Smooth muscle cell (in vitro differentiated cells): ENCODE measurements at regions not wholly inside any gene's neighbourhood (a gene's known extent, or its start where the extent isn't known, plus 50 kb on each side); places are given as distances from the start of the nearest gene placed in this dataset.

Experiments
- DNase-seq: peaks from one replicate; lab custom pipeline; 2025; ENCODE audit not compliant: unreplicated experiment; lab: John Stamatoyannopoulos, UW
- H2AFZ ChIP-seq: fragments of 200-600 bp; sonication (generic); 2 replicates; pipeline ENCODE4 v1.6.0; 2016; ENCODE audit warnings: antibody characterized with exemption, low read depth, mild to moderate bottlenecking
- H3F3A ChIP-seq: fragments of 200-600 bp; sonication (generic); 2 replicates; pipeline ENCODE4 v1.6.0; 2017; ENCODE audit warnings: antibody characterized with exemption, low read depth
- H3K27ac ChIP-seq: fragments of 200-600 bp; sonication (generic); 2 replicates; pipeline ENCODE4 v1.5.1; 2016; ENCODE audit warnings: low read depth, mild to moderate bottlenecking
- H3K27me3 ChIP-seq: fragments of 200-600 bp; sonication (generic); 2 replicates; pipeline ENCODE4 v1.6.1; 2016; ENCODE audit warnings: low read depth, mild to moderate bottlenecking
- H3K36me3 ChIP-seq: fragments of 200-600 bp; sonication (generic); 2 replicates; pipeline ENCODE4 v1.5.1; 2016; ENCODE audit warnings: low read depth
- H3K4me1 ChIP-seq: fragments of 200-600 bp; sonication (generic); 2 replicates; pipeline ENCODE4 v1.5.1; 2016; ENCODE audit warnings: low read depth
- H3K4me2 ChIP-seq: fragments of 200-600 bp; sonication (generic); 2 replicates; pipeline ENCODE4 v1.6.0; 2016; ENCODE audit warnings: mild to moderate bottlenecking
- H3K4me3 ChIP-seq: fragments of 200-600 bp; sonication (generic); 2 replicates; pipeline ENCODE4 v1.5.1; 2016; ENCODE audit warnings: mild to moderate bottlenecking
- H3K79me2 ChIP-seq: fragments of 200-600 bp; sonication (generic); 2 replicates; pipeline ENCODE4 v1.6.0; 2016; ENCODE audit warnings: low read depth, mild to moderate bottlenecking
- H3K9ac ChIP-seq: fragments of 200-600 bp; sonication (generic); 2 replicates; pipeline ENCODE4 v1.6.0; 2016; ENCODE audit warnings: low read depth
- H3K9me3 ChIP-seq: fragments of 200-600 bp; sonication (generic); replicated peaks from 2 replicates; pipeline ENCODE4 v1.5.1; 2016; ENCODE audit warnings: low read depth
- H4K20me1 ChIP-seq: fragments of 200-600 bp; sonication (generic); 2 replicates; pipeline ENCODE4 v1.6.0; 2016; ENCODE audit warnings: low read depth
- WGBS: methylation state at CpG from one replicate; pipeline ENCODE4 v1.1.7; 2016; ENCODE audit warnings: low lambda C conversion rate; 5-methylcytosine and 5-hydroxymethylcytosine counted together
- TF ChIP-seq, protein P1 (sequence below): fragments of 200-600 bp; sonication (generic); IDR thresholded peaks from 2 replicates; pipeline ENCODE4 v1.5.1; 2017; ENCODE audit warnings: borderline replicate concordance, mild to moderate bottlenecking, antibody characterized with exemption; ENCODE audit not compliant: insufficient read depth, poor library complexity, severe bottlenecking

DNA sequence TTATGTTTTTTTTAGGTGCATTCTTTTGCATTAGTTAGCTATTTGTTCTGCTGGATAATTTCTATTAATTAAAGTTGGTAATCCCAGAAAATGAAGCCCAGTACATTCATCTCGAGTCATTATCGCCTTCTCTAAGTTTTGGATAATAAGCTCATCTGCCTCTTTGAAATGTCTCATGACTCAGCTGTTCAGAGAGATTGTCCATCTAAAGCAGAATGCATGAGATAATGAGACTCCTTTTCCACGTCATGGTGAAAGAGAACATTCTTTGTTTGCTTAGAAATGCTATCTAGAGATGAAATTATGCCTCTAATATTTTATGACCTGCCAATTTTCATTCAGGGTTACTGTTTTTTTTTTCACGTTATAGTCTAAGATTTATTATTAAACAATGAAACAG is 374.7 kb upstream of the GOLIM4 start:
- TF ChIP-seq, protein P1, sequence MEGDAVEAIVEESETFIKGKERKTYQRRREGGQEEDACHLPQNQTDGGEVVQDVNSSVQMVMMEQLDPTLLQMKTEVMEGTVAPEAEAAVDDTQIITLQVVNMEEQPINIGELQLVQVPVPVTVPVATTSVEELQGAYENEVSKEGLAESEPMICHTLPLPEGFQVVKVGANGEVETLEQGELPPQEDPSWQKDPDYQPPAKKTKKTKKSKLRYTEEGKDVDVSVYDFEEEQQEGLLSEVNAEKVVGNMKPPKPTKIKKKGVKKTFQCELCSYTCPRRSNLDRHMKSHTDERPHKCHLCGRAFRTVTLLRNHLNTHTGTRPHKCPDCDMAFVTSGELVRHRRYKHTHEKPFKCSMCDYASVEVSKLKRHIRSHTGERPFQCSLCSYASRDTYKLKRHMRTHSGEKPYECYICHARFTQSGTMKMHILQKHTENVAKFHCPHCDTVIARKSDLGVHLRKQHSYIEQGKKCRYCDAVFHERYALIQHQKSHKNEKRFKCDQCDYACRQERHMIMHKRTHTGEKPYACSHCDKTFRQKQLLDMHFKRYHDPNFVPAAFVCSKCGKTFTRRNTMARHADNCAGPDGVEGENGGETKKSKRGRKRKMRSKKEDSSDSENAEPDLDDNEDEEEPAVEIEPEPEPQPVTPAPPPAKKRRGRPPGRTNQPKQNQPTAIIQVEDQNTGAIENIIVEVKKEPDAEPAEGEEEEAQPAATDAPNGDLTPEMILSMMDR: no peak
- H3F3A ChIP-seq: no peaks in the 10 kb centered on the region

DNA sequence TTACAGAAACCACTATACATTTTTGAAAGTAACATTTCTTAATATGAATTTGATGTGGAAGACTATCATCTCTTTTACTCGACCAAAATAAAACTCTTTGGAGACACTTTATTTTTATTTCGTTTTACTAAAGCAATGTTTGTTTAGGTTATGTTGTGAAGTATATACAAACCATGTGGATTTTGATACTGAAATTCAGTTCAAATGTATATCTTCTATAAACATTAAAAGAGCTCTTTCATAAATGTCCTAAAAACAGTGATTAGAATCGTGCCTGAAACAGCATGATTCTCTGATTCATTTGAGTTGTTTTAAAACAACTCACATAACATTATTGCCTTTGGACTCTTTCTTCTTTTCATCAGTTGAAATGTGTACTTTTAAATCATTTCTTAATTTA is 373.7 kb upstream of the GOLIM4 start:
- H3K4me1 ChIP-seq: peaks cover 5% of the 10 kb centered on the region
- WGBS: 64% methylated on average over 3 of the region's 3 CpGs
- no peak overlapping the region for H3K4me3 ChIP-seq
- no peaks in the 10 kb centered on the region for H3K27me3 ChIP-seq
- TF ChIP-seq, protein P1: no peak
- no peaks in the 10 kb centered on the region for H3K79me2 ChIP-seq
- no peak overlapping the region for H3K27ac ChIP-seq
- H3K36me3 ChIP-seq: no peaks in the 10 kb centered on the region
- no peak overlapping the region for H3K9ac ChIP-seq
- H3F3A ChIP-seq: no peaks in the 10 kb centered on the region
- no peak overlapping the region for H3K4me2 ChIP-seq
- H3K9me3 ChIP-seq: no peaks in the 10 kb centered on the region
- no peaks in the 10 kb centered on the region for H4K20me1 ChIP-seq
- DNase-seq: no peak
- no peak overlapping the region for H2AFZ ChIP-seq

More for the DNA sequence above, 374.7 kb upstream of the GOLIM4 start:
- Histone ChIP-seq H2AFZ (no peak overlapping the region), H3K36me3 (no peaks in the 10 kb centered on the region), H3K27ac (no peak overlapping the region), H3K9ac (no peak overlapping the region), H3K27me3 (no peaks in the 10 kb centered on the region), H3K4me1 (peaks cover 5% of the 10 kb centered on the region), H3K9me3 (no peaks in the 10 kb centered on the region), H4K20me1 (no peaks in the 10 kb centered on the region), H3K4me3 (no peak overlapping the region), H3K4me2 (no peak overlapping the region), H3K79me2 (no peaks in the 10 kb centered on the region)
- WGBS: 39% methylated on average over 4 of the region's 4 CpGs
- no peak for DNase-seq

DNA sequence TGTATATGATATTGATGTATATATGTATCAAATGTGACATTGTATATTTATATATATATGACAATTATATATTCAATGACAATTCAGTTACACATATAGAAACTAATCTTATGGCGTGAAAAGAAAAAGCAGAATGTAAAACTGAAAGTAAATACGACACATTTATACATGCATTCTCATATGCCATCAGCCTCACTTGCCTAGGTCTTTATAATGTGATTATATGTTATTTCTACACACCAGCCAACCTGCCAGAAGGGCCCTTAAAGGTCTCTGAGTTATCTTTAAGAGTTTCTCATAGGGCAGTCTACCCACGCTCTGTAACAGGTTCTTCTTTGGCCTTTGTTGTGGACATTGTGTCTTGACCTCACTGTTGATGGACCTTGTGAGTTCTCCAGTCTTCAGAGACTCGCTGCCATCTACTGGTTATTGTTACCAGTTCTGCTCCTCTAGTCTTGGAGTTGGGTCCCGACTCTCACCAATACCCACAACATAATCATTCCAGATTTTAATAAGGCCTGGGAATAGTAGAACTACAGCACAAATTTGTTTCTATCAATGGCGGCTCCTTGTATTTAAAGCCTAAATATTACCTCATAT is 371.5 kb upstream of the GOLIM4 start:
- H3K4me2 ChIP-seq: no peak overlapping the region
- no peak overlapping the region for H3K4me3 ChIP-seq
- TF ChIP-seq, protein P1: peak; percentile 45
- no peak overlapping the region for H2AFZ ChIP-seq
- no peaks in the 10 kb centered on the region for H3F3A ChIP-seq
- no peak overlapping the region for H3K9ac ChIP-seq
- DNase-seq: no peak
- no peaks in the 10 kb centered on the region for H3K27me3 ChIP-seq
- no peaks in the 10 kb centered on the region for H3K79me2 ChIP-seq
- H3K27ac ChIP-seq: no peak overlapping the region
- H3K4me1 ChIP-seq: no peaks in the 10 kb centered on the region
- H3K36me3 ChIP-seq: no peaks in the 10 kb centered on the region
- no peaks in the 10 kb centered on the region for H3K9me3 ChIP-seq
- H4K20me1 ChIP-seq: no peaks in the 10 kb centered on the region
- WGBS: 68% methylated on average over 6 of the region's 6 CpGs

DNA sequence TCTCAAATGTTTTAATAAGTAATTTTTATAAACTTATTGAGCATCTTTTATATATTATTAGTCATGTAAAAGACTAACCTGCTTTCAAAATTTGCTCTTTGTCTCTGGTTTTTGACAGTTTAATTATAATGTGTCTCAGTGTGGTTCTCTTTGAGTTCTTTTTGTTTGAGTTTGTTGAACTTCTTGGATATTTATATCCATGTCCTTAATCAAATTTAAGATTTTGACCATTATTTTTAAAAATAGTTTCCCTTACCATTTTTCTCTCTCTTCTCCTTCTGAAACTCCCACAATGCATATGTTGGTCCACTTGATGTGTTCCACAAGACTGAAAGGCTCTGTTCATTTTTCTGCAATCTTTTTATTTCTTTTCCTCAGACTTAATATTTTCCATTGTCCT is 366.1 kb upstream of the GOLIM4 start:
- Histone ChIP-seq H3K36me3 (no peaks in the 10 kb centered on the region), H2AFZ (no peak overlapping the region), H3K4me3 (no peak overlapping the region), H3K4me1 (no peaks in the 10 kb centered on the region), H3K4me2 (no peak overlapping the region), H3K9ac (no peak overlapping the region), H3K9me3 (no peaks in the 10 kb centered on the region), H3K27me3 (no peaks in the 10 kb centered on the region), H3K27ac (no peak overlapping the region), H3F3A (no peaks in the 10 kb centered on the region), H4K20me1 (no peaks in the 10 kb centered on the region), H3K79me2 (no peaks in the 10 kb centered on the region)
- TF ChIP-seq, protein P1: no peak
- no peak for DNase-seq
